BJ (cell line): ENCODE measurements at regions not wholly inside any gene's neighbourhood (a gene's known extent, or its start where the extent isn't known, plus 50 kb on each side); places are given as distances from the start of the nearest gene placed in this dataset.

ENCODE experiments used
- CTCF ChIA-PET: fragments of 350-600 bp; formaldehyde crosslinking; extraction: SDS; loops from one replicate; lab custom pipeline; 2021; ENCODE audit warnings: antibody characterized with exemption, inconsistent platforms; lab: Yijun Ruan, JAX
- POLR2A ChIA-PET: fragments of 300-600 bp; sonication (Branson Sonifier 250); formaldehyde crosslinking; extraction: SDS; loops from one replicate; lab custom pipeline; 2021; ENCODE audit warnings: antibody characterized with exemption; lab: Charles Lee
- DNase-seq: peaks from one replicate; pipeline ENCODE4 v3.0.0-alpha.2; 2011; ENCODE audit warnings: low read depth
- H3K27me3 ChIP-seq: 2 replicates; pipeline ENCODE4 v1.6.0; 2011; ENCODE audit warnings: low read length; ENCODE audit not compliant: control insufficient read depth, insufficient read depth
- H3K36me3 ChIP-seq: 2 replicates; pipeline ENCODE4 v1.5.1; 2011; ENCODE audit warnings: low read length; ENCODE audit not compliant: control insufficient read depth, insufficient read depth
- H3K4me3 ChIP-seq: 2 replicates; pipeline ENCODE4 v1.5.1; 2011; ENCODE audit warnings: low read depth, mild to moderate bottlenecking, control low read depth, low read length
- CTCF ChIP-seq: IDR thresholded peaks from 2 replicates; pipeline ENCODE4 v1.5.1; 2011; ENCODE audit warnings: low read depth, mild to moderate bottlenecking, control low read depth, inconsistent platforms, low read length, moderate library complexity; ENCODE audit not compliant: insufficient read depth

GRCh38 chr2:48081317-48081628 is 175.0 kb upstream of the FBXO11 start:
- Histone ChIP-seq H3K27me3 (no peaks in the 10 kb centered on the region), H3K36me3 (no peaks in the 10 kb centered on the region), H3K4me3 (no peak overlapping the region)
- no peak for DNase-seq
- POLR2A ChIA-PET: no interaction called here
- CTCF ChIA-PET: interaction anchor here (1.2 to 1.9 kb wide), 3 partner anchors 9 to 26 kb away, joined by 4 to 5 read pairs (median 5); no protein-coding TSS in a partner anchor
- TF ChIP-seq CTCF: no peak

- Histone ChIP-seq H3K27me3 (no peaks in the 10 kb centered on the region; the same call in 1 of the 2 replicates), H3K4me3 (no peak overlapping the region), H3K36me3 (no peaks in the 10 kb centered on the region)
- no peak for TF ChIP-seq CTCF
- ChIA-PET POLR2A (no interaction called here), CTCF (interaction anchor here (1.1 kb wide), 1 partner anchor 21 kb away, joined by 6 read pairs; no protein-coding TSS in a partner anchor)
- no peak for DNase-seq
Measured at GRCh38 chr2:48085888-48086287, 179.6 kb upstream of the FBXO11 start.

- no peak for DNase-seq
- TF ChIP-seq CTCF: no peak
- no peaks in the 10 kb centered on the region; the same call in 1 of the 2 replicates for H3K27me3 ChIP-seq
- H3K4me3 ChIP-seq: no peak overlapping the region
- no peaks in the 10 kb centered on the region for H3K36me3 ChIP-seq
- POLR2A ChIA-PET: interaction anchor here (0.6 kb wide), 1 partner anchor 19 kb away, joined by 6 read pairs; no protein-coding TSS in a partner anchor
- CTCF ChIA-PET: interaction anchor here (1.0 to 1.5 kb wide), 2 partner anchors 18 to 382 kb away, joined by 3 to 4 read pairs; no protein-coding TSS in a partner anchor
Measured at GRCh38 chr2:48088994-48089393, 182.7 kb upstream of the FBXO11 start.

GRCh38 chr2:48089644-48090043 is 183.3 kb upstream of the FBXO11 start:
- CTCF ChIA-PET: interaction anchor here (1.0 to 1.5 kb wide), 2 partner anchors 17 to 381 kb away, joined by 3 to 4 read pairs; no protein-coding TSS in a partner anchor

More at GRCh38 chr2:48089644-48090043, 183.3 kb upstream of the FBXO11 start:
- no peak for DNase-seq
- no peak overlapping the region for H3K4me3 ChIP-seq
- POLR2A ChIA-PET: interaction anchor here (0.6 kb wide), 1 partner anchor 18 kb away, joined by 6 read pairs; no protein-coding TSS in a partner anchor
- TF ChIP-seq CTCF: no peak
- no peaks in the 10 kb centered on the region for H3K36me3 ChIP-seq
- no peaks in the 10 kb centered on the region; the same call in 1 of the 2 replicates for H3K27me3 ChIP-seq
